ENCODE measurements at regions not wholly inside any gene's neighbourhood (a gene's known extent, or its start where the extent isn't known, plus 50 kb on each side); places are given as distances from the start of the nearest gene placed in this dataset.

- TF ChIP-seq YY1 (IDR thresholded peaks at IDR 0.05; ENCODE audit: insufficient read depth, insufficient read length) (no peak), ZNF274 (IDR thresholded peaks at IDR 0.05; ENCODE audit: low read depth, low read length) (no peak), SUZ12 (IDR thresholded peaks at IDR 0.05; ENCODE audit: extremely low read depth, insufficient read depth, insufficient read length) (no peak)
Observed at GRCh38 chr1:30475966-30476365, 247.4 kb downstream of the MATN1 start.

Data from NT2/D1 (cell line).